NOMO-1 treated with dmso at 0.1 percent for 144 hours (cell line): ENCODE measurements at regions not wholly inside any gene's neighbourhood (a gene's known extent, or its start where the extent isn't known, plus 50 kb on each side); places are given as distances from the start of the nearest gene placed in this dataset.

Source experiments
- DNase-seq: peaks from one replicate; lab custom pipeline; 2025; ENCODE audit not compliant: unreplicated experiment; lab: John Stamatoyannopoulos, UW

- no peak for DNase-seq
Measured at GRCh38 chr1:208298593-208299269, 54.5 kb upstream of the PLXNA2 start.

GRCh38 chr1:208300084-208300770 lies 56.0 kb upstream of the PLXNA2 start:
- no peak for DNase-seq

DNA sequence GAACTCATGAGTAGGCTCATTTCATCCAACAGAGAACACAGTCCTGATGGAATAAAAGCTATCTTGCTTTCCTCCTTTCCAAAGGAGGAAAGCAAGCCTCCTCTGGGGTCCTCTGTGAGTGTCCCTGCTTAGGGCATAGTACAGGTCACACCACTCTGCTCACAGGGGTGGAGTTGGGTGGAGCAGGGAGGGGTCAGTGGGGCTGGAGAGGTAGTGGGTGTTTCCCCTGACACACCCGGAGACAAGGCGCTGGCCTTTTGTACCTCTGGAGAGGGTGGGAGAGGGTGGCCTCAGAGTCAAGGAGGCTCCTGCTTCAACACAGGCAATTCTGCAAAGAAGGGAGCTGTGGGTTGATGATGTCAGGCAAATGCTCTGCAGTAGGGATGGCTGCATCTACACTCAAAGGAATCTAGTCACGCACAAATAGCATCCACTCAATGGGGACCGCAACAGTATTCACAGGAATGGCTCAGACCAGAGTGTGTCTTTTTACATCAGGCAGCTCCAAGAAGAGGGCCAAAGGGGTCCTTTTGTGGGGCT lies 58.6 kb upstream of the PLXNA2 start:
- DNase-seq: no peak

GRCh38 chr1:208303743-208304712 lies 59.8 kb upstream of the PLXNA2 start:
- DNase-seq: no peak

DNA sequence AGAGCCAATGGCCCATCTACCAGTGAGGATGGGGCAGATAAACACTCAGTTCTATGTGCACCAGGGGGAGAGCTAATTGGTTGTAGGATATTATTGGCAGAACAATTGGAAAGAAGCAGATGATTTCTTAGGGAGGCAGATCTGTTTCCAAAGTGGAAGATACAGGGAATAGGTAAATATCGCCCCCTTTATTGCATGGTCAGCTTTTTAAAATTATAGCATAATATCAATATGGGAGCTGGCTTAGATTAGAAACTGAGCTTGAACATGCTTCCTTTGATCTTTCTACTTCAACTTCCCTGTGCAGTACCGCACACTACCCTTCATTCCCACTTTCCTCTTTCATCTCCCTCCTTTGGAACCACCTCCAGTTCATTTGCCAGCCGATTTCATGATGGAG lies 64.0 kb upstream of the PLXNA2 start:
- no peak for DNase-seq

GRCh38 chr1:208309771-208310170 lies 65.6 kb upstream of the PLXNA2 start:
- no peak for DNase-seq

DNA sequence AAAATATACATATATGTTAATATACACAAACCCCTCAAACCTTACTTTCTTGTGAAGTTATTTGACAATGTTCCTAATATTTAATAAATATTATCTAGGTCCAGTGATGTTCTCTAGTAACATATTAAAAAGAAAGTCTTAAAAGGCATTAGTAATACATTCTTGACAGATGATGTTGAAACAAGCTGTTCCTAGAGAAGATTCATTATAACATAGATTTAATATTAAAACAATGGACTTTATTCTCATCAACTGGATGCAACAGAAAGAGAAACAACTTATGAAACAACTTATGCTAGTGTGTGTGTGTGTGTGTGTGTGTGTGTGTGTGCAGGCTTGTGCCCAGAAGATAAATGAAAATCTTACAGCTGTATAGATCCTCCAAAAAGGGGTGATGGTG lies 68.5 kb upstream of the PLXNA2 start:
- DNase-seq: no peak

GRCh38 chr1:208314431-208314830 lies 70.2 kb upstream of the PLXNA2 start:
- DNase-seq: no peak

GRCh38 chr1:208318150-208318734 lies 74.1 kb upstream of the PLXNA2 start:
- no peak for DNase-seq

DNA sequence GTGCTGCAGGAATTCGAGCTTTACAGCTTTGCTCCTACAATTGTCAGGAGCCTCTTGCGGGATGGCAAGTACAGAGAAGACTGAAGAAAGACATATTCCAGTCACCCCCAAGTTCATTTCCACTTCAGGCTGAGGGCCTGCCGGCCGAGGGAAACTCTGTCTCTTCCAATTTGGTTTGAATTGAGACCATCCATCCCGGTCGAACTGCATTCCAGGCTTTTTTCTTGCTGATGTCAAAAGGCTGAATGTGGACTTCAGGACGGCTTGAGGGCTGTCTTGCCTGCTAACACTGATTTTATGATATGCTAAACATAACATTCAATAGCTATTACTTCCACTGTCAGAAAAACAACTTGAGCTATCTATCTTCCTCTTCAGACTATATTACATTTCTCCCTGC lies 79.8 kb upstream of the PLXNA2 start:
- DNase-seq: no peak

DNA sequence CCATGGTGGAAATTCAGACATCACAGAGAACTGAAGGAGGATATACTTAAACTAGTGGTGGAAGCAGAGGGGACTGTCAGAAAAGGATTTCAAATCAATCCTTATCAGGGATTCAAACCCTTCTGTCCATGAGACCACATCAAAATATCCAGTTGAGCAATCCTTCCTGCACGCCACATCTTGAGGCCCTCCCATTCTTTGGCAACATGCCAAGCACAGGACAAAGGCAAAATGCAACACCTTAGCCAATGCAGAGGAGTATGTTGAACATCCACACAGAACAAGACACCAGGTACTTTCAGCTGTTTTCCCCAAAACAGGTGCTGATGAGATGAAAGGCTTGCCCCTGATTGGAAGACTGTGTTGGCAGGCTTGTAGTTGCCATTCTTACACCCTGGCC lies 81.8 kb upstream of the PLXNA2 start:
- no peak for DNase-seq

DNA sequence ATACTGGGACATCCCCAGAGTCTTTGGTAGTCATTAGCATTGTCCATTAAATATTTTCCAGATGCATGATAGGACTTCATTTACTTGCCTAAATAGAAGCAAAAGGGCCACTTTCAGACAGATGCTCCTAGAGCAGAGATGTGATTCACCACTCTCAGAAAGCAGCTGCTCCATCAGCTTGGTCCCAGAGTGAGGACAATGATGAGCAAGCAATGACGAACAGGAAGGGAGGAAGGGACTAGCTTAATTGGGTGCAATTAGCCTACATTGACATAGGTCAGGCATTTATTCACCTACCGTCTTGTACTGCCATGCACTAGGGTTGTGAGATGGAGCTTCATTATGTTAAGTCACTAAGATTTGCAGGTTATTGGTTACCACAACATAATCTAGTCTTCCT lies 85.1 kb upstream of the PLXNA2 start:
- no peak for DNase-seq

GRCh38 chr1:208332036-208332773 lies 88.0 kb upstream of the PLXNA2 start:
- no peak for DNase-seq

DNA sequence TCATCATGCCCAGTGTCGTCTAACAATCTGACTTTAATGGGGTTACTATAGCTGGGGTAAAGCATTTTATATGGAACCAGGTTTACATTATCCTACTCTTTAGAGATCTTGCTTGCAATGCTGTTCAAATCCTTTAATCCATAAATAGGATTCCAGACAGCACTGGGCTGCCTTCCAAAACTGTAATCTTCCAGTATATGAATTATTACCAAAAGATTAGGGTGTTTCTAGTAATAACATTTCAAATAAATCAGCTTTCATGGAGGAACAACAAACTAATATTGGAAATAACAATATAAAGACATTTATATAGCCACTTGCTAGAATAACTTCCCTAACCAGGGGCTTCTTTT lies 88.6 kb upstream of the PLXNA2 start:
- no peak for DNase-seq

DNA sequence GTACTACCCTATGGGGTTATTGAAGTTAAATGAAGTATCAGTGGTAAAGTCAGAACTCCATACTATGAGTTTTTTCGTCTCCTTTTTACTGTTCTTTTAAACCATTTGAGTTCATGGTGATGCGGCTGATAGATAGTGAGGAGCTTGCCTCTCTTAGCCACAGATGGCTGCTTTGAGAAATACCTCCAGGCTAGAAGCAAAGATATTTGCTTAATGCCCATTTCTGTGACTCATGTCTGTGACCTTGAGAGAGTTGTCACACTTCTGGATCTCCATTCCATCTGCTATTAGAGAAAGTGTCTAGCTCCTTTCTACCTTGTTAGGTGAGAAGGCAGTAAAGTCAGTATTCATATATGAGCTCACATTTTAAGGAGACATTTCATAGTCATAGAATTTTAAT lies 89.5 kb upstream of the PLXNA2 start:
- DNase-seq: no peak

GRCh38 chr1:208335371-208336136 lies 91.4 kb upstream of the PLXNA2 start:
- DNase-seq: no peak

GRCh38 chr1:208336137-208336518 lies 91.9 kb upstream of the PLXNA2 start:
- no peak for DNase-seq

- DNase-seq: no peak
Measured at GRCh38 chr1:208339911-208340310, 95.7 kb upstream of the PLXNA2 start.

DNA sequence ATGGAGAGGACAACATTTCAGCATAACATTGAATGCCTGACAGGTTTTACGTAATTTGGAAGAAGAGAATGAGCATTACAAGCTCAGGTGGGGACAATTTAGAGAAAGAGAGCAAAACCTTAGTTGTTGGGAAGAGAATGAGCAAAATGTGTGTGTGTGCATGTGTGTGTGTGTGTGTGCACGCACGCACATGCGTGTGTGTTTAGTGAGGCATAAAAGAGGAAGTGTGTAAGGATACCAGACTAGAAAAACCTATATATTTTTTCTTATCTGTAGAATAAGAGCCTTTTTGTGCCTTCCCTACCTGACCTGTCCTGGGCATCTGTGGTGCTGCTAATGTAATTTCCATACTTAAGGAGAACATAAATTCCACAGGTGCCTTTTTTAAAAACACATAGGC lies 99.0 kb upstream of the PLXNA2 start:
- DNase-seq: no peak
